ENCODE measurements at regions not wholly inside any gene's neighbourhood (a gene's known extent, or its start where the extent isn't known, plus 50 kb on each side); places are given as distances from the start of the nearest gene placed in this dataset.

GRCh38 chr13:73228546-73228945, 169.7 kb downstream of the KLF5 start (continued):
- TF ChIP-seq, protein P1, sequence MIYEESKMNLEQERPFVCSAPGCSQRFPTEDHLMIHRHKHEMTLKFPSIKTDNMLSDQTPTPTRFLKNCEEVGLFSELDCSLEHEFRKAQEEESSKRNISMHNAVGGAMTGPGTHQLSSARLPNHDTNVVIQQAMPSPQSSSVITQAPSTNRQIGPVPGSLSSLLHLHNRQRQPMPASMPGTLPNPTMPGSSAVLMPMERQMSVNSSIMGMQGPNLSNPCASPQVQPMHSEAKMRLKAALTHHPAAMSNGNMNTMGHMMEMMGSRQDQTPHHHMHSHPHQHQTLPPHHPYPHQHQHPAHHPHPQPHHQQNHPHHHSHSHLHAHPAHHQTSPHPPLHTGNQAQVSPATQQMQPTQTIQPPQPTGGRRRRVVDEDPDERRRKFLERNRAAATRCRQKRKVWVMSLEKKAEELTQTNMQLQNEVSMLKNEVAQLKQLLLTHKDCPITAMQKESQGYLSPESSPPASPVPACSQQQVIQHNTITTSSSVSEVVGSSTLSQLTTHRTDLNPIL (CRISPR knock-in tag; IDR thresholded peaks at IDR 0.05; ENCODE audit: low read depth): no peak
- no peak for TF ChIP-seq OSR1 (CRISPR knock-in tag; IDR thresholded peaks at IDR 0.05)

DNA sequence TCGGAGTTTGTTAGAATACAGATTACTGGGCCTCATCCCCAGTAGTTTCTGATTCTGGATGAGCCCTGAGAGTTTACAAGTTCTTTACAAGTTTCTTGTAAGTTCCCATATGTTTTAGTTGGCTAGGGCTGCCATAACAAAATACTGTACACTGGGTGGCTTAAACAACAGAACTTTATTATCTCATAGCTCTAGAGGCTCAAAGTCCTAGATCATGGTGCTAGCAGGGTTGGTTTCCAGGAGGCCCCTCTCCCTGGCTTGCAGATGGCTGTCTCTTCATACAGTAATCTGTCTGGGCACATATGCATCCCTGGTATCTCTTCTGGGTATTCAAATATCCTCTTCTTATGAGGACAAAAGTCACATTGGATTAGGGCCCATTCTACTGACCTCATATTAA, 167.2 kb downstream of the KLF5 start:
- TF ChIP-seq, protein P2, sequence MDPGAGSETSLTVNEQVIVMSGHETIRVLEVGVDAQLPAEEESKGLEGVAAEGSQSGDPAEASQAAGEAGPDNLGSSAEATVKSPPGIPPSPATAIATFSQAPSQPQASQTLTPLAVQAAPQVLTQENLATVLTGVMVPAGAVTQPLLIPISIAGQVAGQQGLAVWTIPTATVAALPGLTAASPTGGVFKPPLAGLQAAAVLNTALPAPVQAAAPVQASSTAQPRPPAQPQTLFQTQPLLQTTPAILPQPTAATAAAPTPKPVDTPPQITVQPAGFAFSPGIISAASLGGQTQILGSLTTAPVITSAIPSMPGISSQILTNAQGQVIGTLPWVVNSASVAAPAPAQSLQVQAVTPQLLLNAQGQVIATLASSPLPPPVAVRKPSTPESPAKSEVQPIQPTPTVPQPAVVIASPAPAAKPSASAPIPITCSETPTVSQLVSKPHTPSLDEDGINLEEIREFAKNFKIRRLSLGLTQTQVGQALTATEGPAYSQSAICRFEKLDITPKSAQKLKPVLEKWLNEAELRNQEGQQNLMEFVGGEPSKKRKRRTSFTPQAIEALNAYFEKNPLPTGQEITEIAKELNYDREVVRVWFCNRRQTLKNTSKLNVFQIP (CRISPR knock-in tag; IDR thresholded peaks at IDR 0.05; ENCODE audit: borderline replicate concordance, low read depth): no peak
- TF ChIP-seq ZNF565 (CRISPR knock-in tag; conservative IDR thresholded peaks at IDR 0.05; ENCODE audit: low read depth): no peak
- no peak for TF ChIP-seq PPARA (CRISPR knock-in tag; IDR thresholded peaks at IDR 0.05; ENCODE audit: borderline replicate concordance)
- TF ChIP-seq RARB (CRISPR knock-in tag; IDR thresholded peaks at IDR 0.05): no peak
- no peak for TF ChIP-seq ZFP30 (CRISPR knock-in tag; IDR thresholded peaks at IDR 0.05)
- TF ChIP-seq BACH2 (CRISPR knock-in tag; IDR thresholded peaks at IDR 0.05; ENCODE audit: borderline replicate concordance): no peak
- no peak for TF ChIP-seq GLIS3 (CRISPR knock-in tag; IDR thresholded peaks at IDR 0.05)
- no peak for TF ChIP-seq ISL1 (CRISPR knock-in tag; IDR thresholded peaks at IDR 0.05)
- TF ChIP-seq TOX (CRISPR knock-in tag; IDR thresholded peaks at IDR 0.05; ENCODE audit: borderline replicate concordance): no peak
- TF ChIP-seq, protein P3, sequence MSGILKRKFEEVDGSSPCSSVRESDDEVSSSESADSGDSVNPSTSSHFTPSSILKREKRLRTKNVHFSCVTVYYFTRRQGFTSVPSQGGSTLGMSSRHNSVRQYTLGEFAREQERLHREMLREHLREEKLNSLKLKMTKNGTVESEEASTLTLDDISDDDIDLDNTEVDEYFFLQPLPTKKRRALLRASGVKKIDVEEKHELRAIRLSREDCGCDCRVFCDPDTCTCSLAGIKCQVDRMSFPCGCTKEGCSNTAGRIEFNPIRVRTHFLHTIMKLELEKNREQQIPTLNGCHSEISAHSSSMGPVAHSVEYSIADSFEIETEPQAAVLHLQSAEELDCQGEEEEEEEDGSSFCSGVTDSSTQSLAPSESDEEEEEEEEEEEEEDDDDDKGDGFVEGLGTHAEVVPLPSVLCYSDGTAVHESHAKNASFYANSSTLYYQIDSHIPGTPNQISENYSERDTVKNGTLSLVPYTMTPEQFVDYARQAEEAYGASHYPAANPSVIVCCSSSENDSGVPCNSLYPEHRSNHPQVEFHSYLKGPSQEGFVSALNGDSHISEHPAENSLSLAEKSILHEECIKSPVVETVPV (CRISPR knock-in tag; IDR thresholded peaks at IDR 0.05): no peak
- TF ChIP-seq ARNTL (CRISPR knock-in tag; IDR thresholded peaks at IDR 0.05; ENCODE audit: borderline replicate concordance, low read depth): no peak
- no peak for TF ChIP-seq ESRRG (CRISPR knock-in tag; IDR thresholded peaks at IDR 0.05)
- no peak for TF ChIP-seq ZC3H10 (CRISPR knock-in tag; IDR thresholded peaks at IDR 0.05)
- TF ChIP-seq, protein P1 (CRISPR knock-in tag; IDR thresholded peaks at IDR 0.05; ENCODE audit: low read depth): no peak
- TF ChIP-seq SNAI2 (CRISPR knock-in tag; IDR thresholded peaks at IDR 0.05): no peak
- TF ChIP-seq ZNF70 (CRISPR knock-in tag; IDR thresholded peaks at IDR 0.05): no peak
- TF ChIP-seq CSDC2 (CRISPR knock-in tag; IDR thresholded peaks at IDR 0.05): no peak
- no peak for TF ChIP-seq ZFP3 (CRISPR knock-in tag; IDR thresholded peaks at IDR 0.05)
- no peak for ATAC-seq

DNA sequence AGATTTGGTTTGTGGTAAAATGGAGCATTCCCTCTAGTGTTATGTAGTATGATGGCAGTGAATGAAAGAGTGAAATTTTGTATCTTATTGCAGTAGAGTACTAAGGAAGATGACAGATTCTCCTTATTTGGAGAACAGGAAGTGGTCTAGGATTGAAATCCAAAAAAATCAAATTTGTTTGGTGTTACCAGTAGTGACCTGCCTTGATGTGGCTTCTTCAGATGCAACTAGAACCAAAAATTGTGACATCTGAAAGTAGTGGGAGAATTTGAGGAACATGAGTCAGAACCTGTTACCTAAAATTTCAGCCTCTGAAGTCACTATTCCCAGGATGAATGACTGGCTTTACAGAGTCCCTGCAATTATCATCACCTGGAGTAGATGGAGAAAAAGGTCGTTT, 165.9 kb downstream of the KLF5 start:
- TF ChIP-seq ZFP30 (CRISPR knock-in tag; IDR thresholded peaks at IDR 0.05): no peak
- no peak for TF ChIP-seq OSR1 (CRISPR knock-in tag; IDR thresholded peaks at IDR 0.05)
- TF ChIP-seq, protein P4, sequence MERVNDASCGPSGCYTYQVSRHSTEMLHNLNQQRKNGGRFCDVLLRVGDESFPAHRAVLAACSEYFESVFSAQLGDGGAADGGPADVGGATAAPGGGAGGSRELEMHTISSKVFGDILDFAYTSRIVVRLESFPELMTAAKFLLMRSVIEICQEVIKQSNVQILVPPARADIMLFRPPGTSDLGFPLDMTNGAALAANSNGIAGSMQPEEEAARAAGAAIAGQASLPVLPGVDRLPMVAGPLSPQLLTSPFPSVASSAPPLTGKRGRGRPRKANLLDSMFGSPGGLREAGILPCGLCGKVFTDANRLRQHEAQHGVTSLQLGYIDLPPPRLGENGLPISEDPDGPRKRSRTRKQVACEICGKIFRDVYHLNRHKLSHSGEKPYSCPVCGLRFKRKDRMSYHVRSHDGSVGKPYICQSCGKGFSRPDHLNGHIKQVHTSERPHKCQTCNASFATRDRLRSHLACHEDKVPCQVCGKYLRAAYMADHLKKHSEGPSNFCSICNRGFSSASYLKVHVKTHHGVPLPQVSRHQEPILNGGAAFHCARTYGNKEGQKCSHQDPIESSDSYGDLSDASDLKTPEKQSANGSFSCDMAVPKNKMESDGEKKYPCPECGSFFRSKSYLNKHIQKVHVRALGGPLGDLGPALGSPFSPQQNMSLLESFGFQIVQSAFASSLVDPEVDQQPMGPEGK (CRISPR knock-in tag; IDR thresholded peaks at IDR 0.05; ENCODE audit: borderline replicate concordance): no peak
- no peak for TF ChIP-seq GLIS3 (CRISPR knock-in tag; IDR thresholded peaks at IDR 0.05)
- no peak for TF ChIP-seq TCF4 (CRISPR knock-in tag; IDR thresholded peaks at IDR 0.05; ENCODE audit: borderline replicate concordance)
- TF ChIP-seq BACH2 (CRISPR knock-in tag; IDR thresholded peaks at IDR 0.05; ENCODE audit: borderline replicate concordance): no peak
- TF ChIP-seq, protein P2 (CRISPR knock-in tag; IDR thresholded peaks at IDR 0.05; ENCODE audit: borderline replicate concordance, low read depth): no peak
- TF ChIP-seq ZC3H10 (CRISPR knock-in tag; IDR thresholded peaks at IDR 0.05): no peak
- TF ChIP-seq ARNTL (CRISPR knock-in tag; IDR thresholded peaks at IDR 0.05; ENCODE audit: borderline replicate concordance, low read depth): no peak
- TF ChIP-seq CSDC2 (CRISPR knock-in tag; IDR thresholded peaks at IDR 0.05): no peak
- TF ChIP-seq SNAI2 (CRISPR knock-in tag; IDR thresholded peaks at IDR 0.05): no peak
- TF ChIP-seq TOX (CRISPR knock-in tag; IDR thresholded peaks at IDR 0.05; ENCODE audit: borderline replicate concordance): no peak
- TF ChIP-seq RARB (CRISPR knock-in tag; IDR thresholded peaks at IDR 0.05): no peak
- ATAC-seq: no peak
